ENCODE measurements at regions not wholly inside any gene's neighbourhood (a gene's known extent, or its start where the extent isn't known, plus 50 kb on each side); places are given as distances from the start of the nearest gene placed in this dataset.
"Not testable (repeated sequence)": the region's sequence is repeated elsewhere in the genome, so short reads cannot be mapped to it uniquely, and the experiment has no call there.

- no peak for DNase-seq (ENCODE audit: low spot score)
These were observed 567.3 kb upstream of the ZNF385D start for GRCh38 chr3:22318325-22318724.

DNA sequence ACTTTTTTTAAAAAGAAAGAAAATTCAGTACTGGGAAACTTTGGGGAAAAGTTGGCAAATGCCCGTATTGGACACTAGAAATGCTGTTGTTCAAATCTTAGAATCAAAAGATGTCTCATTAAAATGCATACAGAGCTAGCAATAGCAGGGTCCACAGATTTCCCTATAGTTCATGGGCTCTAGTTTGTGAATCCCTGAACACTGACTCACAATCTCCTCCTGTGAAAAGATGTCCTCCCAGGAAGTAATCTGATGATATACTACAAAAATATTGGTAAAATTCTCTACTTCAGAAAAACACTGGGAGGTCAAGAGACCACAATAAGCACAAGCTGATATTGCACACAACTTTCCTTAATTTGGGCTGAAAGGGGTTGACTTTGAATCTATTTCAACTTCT, 568.4 kb upstream of the ZNF385D start:
- no peak for DNase-seq (ENCODE audit: low spot score)

DNA sequence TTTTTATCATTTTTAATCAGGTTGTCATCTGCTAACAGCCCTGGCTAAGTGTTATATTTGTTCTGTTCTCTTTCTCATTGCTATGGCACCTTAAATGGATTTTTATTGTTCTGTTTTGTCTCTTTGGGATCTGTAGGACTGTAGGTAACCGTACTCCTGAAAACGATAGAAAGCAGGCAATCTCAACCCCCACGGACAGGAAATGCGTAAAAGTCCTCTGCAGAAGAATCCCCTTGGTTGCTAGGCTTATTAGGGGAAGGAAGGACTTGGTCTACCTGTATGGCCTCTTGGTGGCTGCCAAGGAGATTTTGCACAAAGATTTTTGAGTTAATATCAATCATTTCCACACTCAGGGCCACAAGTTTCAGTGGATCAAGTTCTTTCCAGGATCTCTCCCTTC, 571.9 kb upstream of the ZNF385D start:
- no peak for DNase-seq (ENCODE audit: low spot score)

- DNase-seq (ENCODE audit: low spot score): no peak
These were observed 575.3 kb upstream of the ZNF385D start for GRCh38 chr3:22326305-22326704.

GRCh38 chr3:22334996-22335395, 584.0 kb upstream of the ZNF385D start:
- no peak for DNase-seq (ENCODE audit: low spot score)

DNA sequence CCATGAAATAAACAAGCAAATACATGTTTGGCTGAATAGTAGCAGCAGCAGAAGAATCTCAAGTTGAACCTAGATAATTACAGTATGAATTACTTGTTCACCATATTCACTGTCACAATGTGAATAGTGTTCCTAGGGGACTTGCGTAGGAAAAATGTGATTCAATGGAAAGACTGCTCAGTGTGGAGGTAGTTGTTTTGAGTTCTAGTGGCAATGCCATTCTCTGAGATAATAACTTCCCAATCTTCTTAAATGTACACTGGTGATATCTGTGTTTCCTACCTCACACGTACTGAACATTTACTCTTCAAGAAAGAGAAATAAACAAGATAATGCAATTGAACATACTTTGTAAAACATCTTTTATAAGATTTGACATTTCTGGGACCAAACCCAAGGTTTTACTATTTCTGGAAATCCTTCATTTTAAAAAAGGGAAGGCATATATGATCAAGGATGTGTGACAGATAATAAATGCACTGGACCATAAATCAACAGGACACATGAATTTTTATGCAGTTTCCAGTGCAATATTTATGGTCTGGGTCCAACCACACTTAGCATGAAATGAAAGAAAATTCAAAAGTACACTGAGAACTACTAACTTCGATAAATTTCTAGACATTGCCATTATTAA, 598.3 kb upstream of the ZNF385D start:
- DNase-seq (ENCODE audit: low spot score): no peak

DNA sequence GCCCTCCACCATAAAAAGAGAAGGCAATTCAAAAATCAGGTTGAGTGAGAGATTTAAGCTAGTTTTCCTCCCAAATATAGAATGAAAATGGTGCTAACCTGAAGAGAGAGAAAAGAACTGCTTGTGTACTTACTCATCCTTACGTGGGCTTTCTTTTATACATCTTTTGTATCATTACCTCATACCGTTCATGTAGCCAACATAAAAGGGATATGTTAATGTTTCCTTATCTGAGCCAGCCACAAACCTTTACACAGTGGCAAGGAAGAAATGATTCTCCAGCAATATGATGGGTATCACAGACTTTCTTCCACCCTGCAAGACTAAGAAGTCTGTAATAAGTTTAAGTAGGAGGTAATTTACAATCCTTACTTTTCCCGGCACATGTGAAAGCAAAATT, 600.8 kb upstream of the ZNF385D start:
- no peak for DNase-seq (ENCODE audit: low spot score)

GRCh38 chr3:22353126-22353525, 602.1 kb upstream of the ZNF385D start:
- no peak for DNase-seq (ENCODE audit: low spot score)

- no peak for DNase-seq (ENCODE audit: low spot score)
These were observed 607.3 kb upstream of the ZNF385D start for GRCh38 chr3:22358334-22358733.

- no peak for DNase-seq (ENCODE audit: low spot score)
These were observed 609.2 kb upstream of the ZNF385D start for GRCh38 chr3:22360164-22360563.

DNA sequence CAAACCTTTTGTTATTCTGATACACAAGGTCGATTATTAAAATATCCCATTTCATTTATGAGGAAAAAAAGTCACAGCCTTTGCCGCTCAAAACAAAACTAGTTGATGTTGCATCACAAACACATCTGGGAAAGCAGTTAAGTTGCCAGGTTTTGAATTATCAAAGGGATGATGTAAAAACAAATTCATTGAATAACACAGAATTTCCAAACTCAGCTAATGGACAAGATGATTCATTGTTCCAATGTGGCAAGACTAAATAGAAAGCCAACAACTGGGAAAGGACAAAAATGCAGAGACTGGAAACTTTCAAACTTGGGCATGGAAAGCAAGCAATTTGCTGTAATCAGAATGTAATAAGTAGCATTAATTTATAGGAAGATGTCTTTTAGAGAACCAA, 610.0 kb upstream of the ZNF385D start:
- DNase-seq (ENCODE audit: low spot score): no peak

DNA sequence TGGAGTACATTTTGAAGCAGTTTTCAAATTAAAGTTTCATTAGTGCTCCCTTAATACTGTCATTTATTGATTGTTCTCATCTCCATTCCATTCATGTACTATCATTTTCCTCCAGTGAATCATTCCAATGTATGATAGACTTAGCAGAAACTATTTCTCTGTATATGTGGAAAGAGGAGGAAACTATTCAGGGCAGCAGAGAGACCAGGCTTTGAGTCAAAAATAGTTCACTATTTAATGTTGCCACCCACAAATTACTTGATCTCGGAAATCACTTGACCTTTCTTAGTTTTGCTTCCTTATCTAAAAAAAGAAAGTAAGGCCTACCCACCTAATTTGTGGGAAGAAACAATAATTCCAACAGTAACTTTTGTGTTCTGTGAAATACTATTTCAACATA, 610.5 kb upstream of the ZNF385D start:
- no peak for DNase-seq (ENCODE audit: low spot score)

DNA sequence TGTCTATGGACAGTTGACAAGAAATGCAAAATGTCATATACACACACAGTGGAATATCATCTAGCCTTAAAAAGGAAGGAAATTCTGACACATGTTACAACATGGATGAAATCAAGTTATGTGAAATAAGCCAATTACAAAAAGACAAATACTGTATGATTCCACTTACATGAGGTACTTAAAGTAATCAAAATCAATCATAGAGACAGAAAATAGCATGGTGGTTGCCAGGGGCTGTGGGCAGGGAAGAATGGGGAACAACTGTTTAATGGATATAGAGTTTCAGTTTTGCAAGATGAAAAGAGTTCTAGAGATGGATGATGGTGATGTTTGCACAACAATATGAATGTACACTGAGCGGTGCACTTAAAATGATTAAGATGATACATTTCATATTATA, 613.8 kb upstream of the ZNF385D start:
- DNase-seq (ENCODE audit: low spot score): no peak

DNA sequence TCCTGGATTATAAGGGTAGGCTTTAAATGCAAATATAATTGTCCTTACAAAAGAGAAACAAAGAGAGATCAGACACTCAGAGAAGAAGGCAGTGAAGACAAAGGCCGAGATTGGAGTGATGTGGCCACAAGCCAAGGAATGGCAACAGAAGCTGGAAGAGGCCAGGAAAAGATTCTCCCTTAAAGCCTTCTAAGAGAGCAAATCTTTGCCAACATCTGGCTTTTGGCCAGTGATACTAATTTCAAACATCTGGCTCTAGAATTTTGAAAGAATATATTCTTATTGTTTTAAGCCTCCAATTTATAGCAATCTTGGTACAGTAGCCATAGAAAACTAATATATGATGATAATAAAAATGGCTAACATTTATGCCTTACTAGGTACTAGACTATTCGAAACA, 615.8 kb upstream of the ZNF385D start:
- no peak for DNase-seq (ENCODE audit: low spot score)

DNA sequence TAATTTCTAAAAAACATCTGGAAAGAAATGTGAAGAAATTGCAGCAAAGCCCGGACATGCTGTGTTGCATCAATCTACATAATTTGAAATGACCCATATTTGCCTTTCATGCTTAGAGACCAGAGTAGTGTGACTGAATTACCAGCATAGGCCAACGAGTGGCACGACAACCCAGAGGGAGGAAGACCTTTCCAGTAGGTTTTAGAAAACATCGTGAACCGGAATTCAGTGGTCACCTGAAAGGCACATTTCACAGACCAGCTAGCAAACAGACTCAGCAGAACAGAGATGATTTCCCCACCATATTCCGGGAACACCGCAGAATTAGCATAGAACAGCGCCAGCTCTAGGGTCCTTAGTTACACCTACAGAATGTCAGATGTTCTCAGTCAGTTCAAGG, 620.0 kb upstream of the ZNF385D start:
- no peak for DNase-seq (ENCODE audit: low spot score)

DNA sequence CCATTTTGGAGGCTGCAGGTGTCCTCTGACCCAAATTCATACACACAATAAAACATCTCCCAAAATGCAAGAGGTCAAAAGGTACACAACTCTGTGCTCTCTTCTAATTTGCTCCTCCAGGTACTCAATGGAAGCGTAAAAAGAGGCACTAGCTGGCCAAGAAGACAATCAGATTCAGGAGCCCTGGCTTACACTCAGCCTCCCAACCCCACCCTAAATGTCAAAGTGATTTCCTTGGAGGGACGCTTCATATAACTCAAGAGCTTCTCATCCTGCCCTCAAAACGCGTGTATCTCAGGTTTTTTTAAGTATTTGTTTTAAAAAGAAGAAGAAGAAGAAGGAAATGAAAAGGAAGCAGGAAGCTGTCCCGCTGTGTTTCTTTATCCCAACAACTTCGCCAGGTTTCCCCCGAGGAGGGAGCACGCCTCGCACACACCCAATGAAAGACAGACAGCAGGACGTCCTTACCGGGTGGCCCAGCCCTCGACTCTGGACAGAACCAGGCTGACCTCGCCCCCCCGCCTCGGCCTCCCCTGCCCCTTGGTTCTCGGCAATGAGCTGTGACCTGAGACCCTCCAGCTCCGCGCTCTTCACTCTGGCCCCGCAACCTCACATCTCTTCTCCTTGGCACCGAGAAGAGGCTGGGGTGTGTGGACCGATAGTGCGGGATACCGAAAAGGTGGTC, 620.7 kb upstream of the ZNF385D start:
- no peak for DNase-seq (ENCODE audit: low spot score)

GRCh38 chr3:22372292-22373062, 621.5 kb upstream of the ZNF385D start:
- no peak for DNase-seq (ENCODE audit: low spot score)

DNA sequence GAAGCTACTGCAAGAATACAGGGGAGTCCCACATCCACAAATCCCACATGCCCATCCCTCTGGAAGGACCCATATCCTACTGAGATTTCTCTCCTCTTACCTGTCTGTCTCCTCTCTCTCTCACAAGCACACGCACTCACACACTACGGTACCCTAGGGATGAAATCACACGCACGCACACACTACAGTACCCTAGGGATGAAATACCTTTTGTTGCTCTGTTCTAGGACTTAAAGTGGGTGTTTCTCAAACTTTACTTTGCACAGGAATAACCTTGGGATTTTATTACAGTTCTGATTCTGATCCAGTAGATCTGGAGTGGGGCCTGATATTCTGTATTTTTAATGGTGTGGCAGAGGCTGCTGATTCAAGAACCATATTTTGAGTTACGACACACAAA, 622.2 kb upstream of the ZNF385D start:
- DNase-seq (ENCODE audit: low spot score): no peak

GRCh38 chr3:22373827-22374226, 622.8 kb upstream of the ZNF385D start:
- no peak for DNase-seq (ENCODE audit: low spot score)

DNA sequence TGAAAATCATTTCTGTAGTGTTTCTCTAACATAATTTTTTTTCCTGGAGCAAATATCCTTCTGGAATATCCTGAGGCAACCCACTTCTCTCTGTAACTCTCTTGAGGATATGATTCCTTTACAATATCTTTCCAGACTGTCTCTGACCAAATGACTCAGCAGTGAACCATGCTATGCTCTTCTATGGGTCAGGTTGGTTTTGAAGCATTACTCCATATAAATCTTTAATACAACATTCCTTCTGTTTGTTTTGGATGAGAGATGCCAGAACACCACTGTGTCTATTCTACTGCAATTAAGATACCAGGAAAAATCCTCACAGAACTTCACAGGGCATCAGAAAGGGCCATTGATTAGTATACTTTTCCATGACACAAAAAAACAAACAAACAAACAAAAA, 626.4 kb upstream of the ZNF385D start:
- no peak for DNase-seq (ENCODE audit: low spot score)

DNA sequence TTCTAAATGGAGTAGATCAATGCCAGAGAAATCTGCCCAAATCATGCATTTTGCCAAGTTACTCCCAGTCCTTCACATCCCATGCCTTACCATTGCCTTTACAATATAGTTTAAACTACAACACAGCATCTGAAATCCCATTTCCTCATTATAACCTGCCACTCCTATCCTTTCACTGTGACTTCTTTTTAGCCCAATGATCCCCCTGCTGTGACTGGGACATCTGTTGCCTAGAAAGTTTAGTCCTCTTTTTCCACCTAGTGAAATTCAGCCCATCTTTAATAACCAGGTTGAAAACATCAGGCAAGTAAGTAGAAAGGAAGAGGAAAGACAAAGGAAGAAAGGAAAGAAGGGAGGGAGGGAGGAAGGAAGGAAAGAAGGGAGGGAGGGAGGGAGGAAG, 627.9 kb upstream of the ZNF385D start:
- no peak for DNase-seq (ENCODE audit: low spot score)

- no peak for DNase-seq (ENCODE audit: low spot score)
These were observed 629.2 kb upstream of the ZNF385D start for GRCh38 chr3:22380253-22380652.

DNA sequence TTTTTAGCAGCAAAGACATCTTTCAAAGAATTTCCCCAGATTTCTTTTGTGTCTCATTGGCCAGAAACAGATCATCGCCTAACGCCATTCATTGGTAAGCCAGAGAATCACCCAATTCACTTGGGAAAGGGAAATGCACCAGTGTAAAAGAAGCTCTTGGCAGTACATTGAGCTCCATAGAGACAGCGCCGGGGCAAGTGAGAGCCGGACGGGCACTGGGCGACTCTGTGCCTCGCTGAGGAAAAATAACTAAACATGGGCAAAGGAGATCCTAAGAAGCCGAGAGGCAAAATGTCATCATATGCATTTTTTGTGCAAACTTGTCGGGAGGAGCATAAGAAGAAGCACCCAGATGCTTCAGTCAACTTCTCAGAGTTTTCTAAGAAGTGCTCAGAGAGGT, 630.6 kb upstream of the ZNF385D start:
- not testable (repeated sequence) for DNase-seq (ENCODE audit: low spot score)
